ENCODE measurements at regions not wholly inside any gene's neighbourhood (a gene's known extent, or its start where the extent isn't known, plus 50 kb on each side); places are given as distances from the start of the nearest gene placed in this dataset.

GRCh38 chr5:10059980-10060379 lies 189.7 kb downstream of the ATPSCKMT start:
- no peaks in the 10 kb centered on the region for H3K36me3 ChIP-seq (ENCODE audit: control insufficient read depth in 2 of 4, insufficient read depth in 4 of 4, low read length in 3 of 4)
- no peak overlapping the region for H3K27ac ChIP-seq (ENCODE audit: low read depth, low read length)
- DNase-seq (ENCODE audit: low read depth in 1 of 2, low spot score in 2 of 2) = no peak
- no peaks in the 10 kb centered on the region for H3K27me3 ChIP-seq (replicated peaks in 1 of 4; ENCODE audit: control insufficient read depth in 3 of 4, extremely low read depth in 1 of 4, insufficient read depth in 3 of 4, low read length in 3 of 4)
- no peak overlapping the region for H3K18ac ChIP-seq (ENCODE audit: extremely low read depth, low read length)
- no peak overlapping the region for H2BK20ac ChIP-seq (ENCODE audit: low read length)
- no peaks in the 10 kb centered on the region for H3K4me1 ChIP-seq (replicated peaks in 1 of 4; ENCODE audit: control insufficient read depth in 3 of 4, insufficient read depth in 4 of 4, low read length in 3 of 4)
- H3K4me2 ChIP-seq (ENCODE audit: insufficient read depth in 1 of 2, low read depth in 2 of 2, low read length in 2 of 2) = no peak overlapping the region
- H2AFZ ChIP-seq (ENCODE audit: low read length) = no peak overlapping the region
- H4K20me1 ChIP-seq (replicated peaks in 1 of 2; ENCODE audit: control insufficient read depth in 1 of 2, insufficient read depth in 2 of 2, low read length in 2 of 2) = no peaks in the 10 kb centered on the region
- H2BK120ac ChIP-seq (replicated peaks; ENCODE audit: low read depth, low read length) = no peak overlapping the region
- H3K79me1 ChIP-seq (ENCODE audit: low read depth, low read length) = no peaks in the 10 kb centered on the region
- H3K14ac ChIP-seq (ENCODE audit: insufficient read length) = no peak overlapping the region
- no peak overlapping the region for H4K91ac ChIP-seq (replicated peaks; ENCODE audit: insufficient read length, low read length)
- H3K9ac ChIP-seq (replicated peaks in 1 of 4; ENCODE audit: extremely low read depth in 1 of 4, low read depth in 3 of 4, low read length in 3 of 4) = no peak overlapping the region
- H2BK15ac ChIP-seq (ENCODE audit: low read length) = no peak overlapping the region
- H2BK12ac ChIP-seq (ENCODE audit: low read depth, low read length) = no peak overlapping the region
- H3K79me2 ChIP-seq (ENCODE audit: control insufficient read depth in 1 of 2, insufficient read depth in 2 of 2, low read length in 2 of 2) = no peaks in the 10 kb centered on the region
- no peak overlapping the region for H2BK5ac ChIP-seq (ENCODE audit: low read depth, low read length)
- H4K8ac ChIP-seq (ENCODE audit: extremely low read depth, insufficient read depth, low read length) = no peak overlapping the region
- no peak overlapping the region for H3K4ac ChIP-seq (replicated peaks; ENCODE audit: insufficient read length, low read depth, low read length)
- no peak overlapping the region for H2AK5ac ChIP-seq (ENCODE audit: low read depth, low read length)
- ChIA-PET CTCF (ENCODE audit: partially characterized antibody) (interaction anchor here (1.8 kb wide), 1 partner anchor 29 kb away, joined by 6 read pairs; no protein-coding TSS in a partner anchor), POLR2A (ENCODE audit: partially characterized antibody) (interaction anchor here (1.5 kb wide), 1 partner anchor 10 kb away, joined by 3 read pairs; no protein-coding TSS in a partner anchor)
- no peaks in the 10 kb centered on the region for H3K9me3 ChIP-seq (ENCODE audit: insufficient read depth in 2 of 2, low read depth in 1 of 2, low read length in 1 of 2)
- H3K23me2 ChIP-seq (ENCODE audit: low read depth, low read length) = no peaks in the 10 kb centered on the region
- 83% methylated on average over 5 of the region's 5 CpGs; no CpG with 5 or more reads in 1 of the 2 experiments for WGBS, 2 experiments (ENCODE audit: extremely low coverage in 1 of 2, insufficient coverage in 1 of 2, insufficient read length in 1 of 2, insufficient replicate concordance in 2 of 2, low coverage in 1 of 2, low lambda C conversion rate in 2 of 2, missing lambda C conversion rate in 1 of 2)
- H3K4me3 ChIP-seq (ENCODE audit: extremely low read depth in 1 of 4, insufficient read depth in 2 of 4, low read depth in 3 of 4, low read length in 4 of 4) = no peak overlapping the region
- no peak overlapping the region for H3K23ac ChIP-seq (ENCODE audit: insufficient read length)
- no peak for FAIRE-seq
- TF ChIP-seq CREB1 (IDR thresholded peaks at IDR 0.05) (no peak), SP4 (IDR thresholded peaks at IDR 0.05; ENCODE audit: low read length) (no peak), NANOG (IDR thresholded peaks at IDR 0.05; ENCODE audit: insufficient read depth, low read depth, low read length, poor library complexity, severe bottlenecking) (no peak), TAF7 (optimal IDR thresholded peaks at IDR 0.05; ENCODE audit: borderline replicate concordance, low read depth, low read length) (no peak), BRCA1 (IDR thresholded peaks at IDR 0.05; ENCODE audit: low read depth, low read length) (no peak), POLR2AphosphoS5 (IDR thresholded peaks at IDR 0.05; ENCODE audit: low read depth, low read length) (no peak), SIX5 (IDR thresholded peaks at IDR 0.05; ENCODE audit: low read depth, low read length) (no peak), GTF2F1 (IDR thresholded peaks at IDR 0.05; ENCODE audit: borderline replicate concordance, low read depth, low read length) (no peak), EP300 (IDR thresholded peaks at IDR 0.05; ENCODE audit: borderline replicate concordance in 1 of 2, low read depth in 2 of 2, low read length in 2 of 2) (no peak), NRF1 (IDR thresholded peaks at IDR 0.05; ENCODE audit: low read depth, low read length) (no peak), POU5F1 (IDR thresholded peaks at IDR 0.05; ENCODE audit: low read depth, low read length) (no peak), PHF8 (conservative IDR thresholded peaks at IDR 0.05; ENCODE audit: low read depth, low read length) (no peak)
- TF ChIP-seq, protein P1, sequence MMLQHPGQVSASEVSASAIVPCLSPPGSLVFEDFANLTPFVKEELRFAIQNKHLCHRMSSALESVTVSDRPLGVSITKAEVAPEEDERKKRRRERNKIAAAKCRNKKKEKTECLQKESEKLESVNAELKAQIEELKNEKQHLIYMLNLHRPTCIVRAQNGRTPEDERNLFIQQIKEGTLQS (IDR thresholded peaks at IDR 0.05; ENCODE audit: insufficient read depth, low read depth, low read length) = no peak
- no peak overlapping the region for H4K5ac ChIP-seq (ENCODE audit: insufficient read length, low read depth, low read length)
- H3K56ac ChIP-seq (replicated peaks; ENCODE audit: insufficient read length, low read depth, low read length) = no peak overlapping the region
